ENCODE measurements at regions not wholly inside any gene's neighbourhood (a gene's known extent, or its start where the extent isn't known, plus 50 kb on each side); places are given as distances from the start of the nearest gene placed in this dataset.

- no peak for DNase-seq (ENCODE audit: low read depth in 1 of 2, low spot score in 1 of 2)
These were observed 1127.5 kb downstream of the GRIK2 start for GRCh38 chr6:102520966-102521365.

- no peak for DNase-seq (ENCODE audit: low read depth in 1 of 2, low spot score in 1 of 2)
These were observed 1124.0 kb downstream of the GRIK2 start for GRCh38 chr6:102517506-102517905.

GRCh38 chr6:102501615-102502014, 1108.1 kb downstream of the GRIK2 start:
- no peak for DNase-seq (ENCODE audit: low read depth in 1 of 2, low spot score in 1 of 2)

- DNase-seq (ENCODE audit: low read depth in 1 of 2, low spot score in 1 of 2) = no peak
These were observed 1101.3 kb downstream of the GRIK2 start for GRCh38 chr6:102494808-102495207.

- DNase-seq (ENCODE audit: low read depth in 1 of 2, low spot score in 1 of 2) = no peak
These were observed 1100.0 kb downstream of the GRIK2 start for GRCh38 chr6:102493485-102493884.

- no peak for DNase-seq (ENCODE audit: low read depth in 1 of 2, low spot score in 1 of 2)
These were observed 1095.2 kb downstream of the GRIK2 start for GRCh38 chr6:102488729-102489128.

GRCh38 chr6:102485480-102485879, 1092.0 kb downstream of the GRIK2 start:
- DNase-seq (ENCODE audit: low read depth in 1 of 2, low spot score in 1 of 2) = no peak

GRCh38 chr6:102474041-102474807, 1080.7 kb downstream of the GRIK2 start:
- no peak for DNase-seq (ENCODE audit: low read depth in 1 of 2, low spot score in 1 of 2)

- DNase-seq (ENCODE audit: low read depth in 1 of 2, low spot score in 1 of 2) = no peak
These were observed 1065.5 kb downstream of the GRIK2 start for GRCh38 chr6:102458990-102459389.

GRCh38 chr6:102438171-102438570, 1044.7 kb downstream of the GRIK2 start:
- no peak for DNase-seq (ENCODE audit: low read depth in 1 of 2, low spot score in 1 of 2)

GRCh38 chr6:102417368-102417998, 1024.0 kb downstream of the GRIK2 start:
- DNase-seq (ENCODE audit: low read depth in 1 of 2, low spot score in 1 of 2) = no peak

- DNase-seq (ENCODE audit: low read depth in 1 of 2, low spot score in 1 of 2) = no peak
These were observed 1022.4 kb downstream of the GRIK2 start for GRCh38 chr6:102415891-102416290.

- no peak for DNase-seq (ENCODE audit: low read depth in 1 of 2, low spot score in 1 of 2)
These were observed 1018.3 kb downstream of the GRIK2 start for GRCh38 chr6:102411796-102412195.

- no peak for DNase-seq (ENCODE audit: low read depth in 1 of 2, low spot score in 1 of 2)
These were observed 1014.6 kb downstream of the GRIK2 start for GRCh38 chr6:102407886-102408741.

GRCh38 chr6:102405860-102406259, 1012.4 kb downstream of the GRIK2 start:
- DNase-seq (ENCODE audit: low read depth in 1 of 2, low spot score in 1 of 2) = no peak

GRCh38 chr6:102402635-102403329, 1009.3 kb downstream of the GRIK2 start:
- DNase-seq (ENCODE audit: low read depth in 1 of 2, low spot score in 1 of 2) = no peak

- DNase-seq (ENCODE audit: low read depth in 1 of 2, low spot score in 1 of 2) = no peak
These were observed 1005.4 kb downstream of the GRIK2 start for GRCh38 chr6:102398788-102399390.

- no peak for DNase-seq (ENCODE audit: low read depth in 1 of 2, low spot score in 1 of 2)
These were observed 997.0 kb downstream of the GRIK2 start for GRCh38 chr6:102390541-102390940.

- no peak for DNase-seq (ENCODE audit: low read depth in 1 of 2, low spot score in 1 of 2)
These were observed 996.5 kb downstream of the GRIK2 start for GRCh38 chr6:102389994-102390393.

GRCh38 chr6:102387326-102388033, 994.0 kb downstream of the GRIK2 start:
- DNase-seq (ENCODE audit: low read depth in 1 of 2, low spot score in 1 of 2) = no peak
